SU-DHL-6 (cell line): ENCODE measurements at regions not wholly inside any gene's neighbourhood (a gene's known extent, or its start where the extent isn't known, plus 50 kb on each side); places are given as distances from the start of the nearest gene placed in this dataset.

Experiments used
- CTCF ChIP-seq: fragments of 200-600 bp; sonication (generic); IDR thresholded peaks from one replicate; pipeline ENCODE4 v1.5.1; 2017; ENCODE audit warnings: antibody characterized with exemption, mild to moderate bottlenecking, low read length, moderate library complexity; ENCODE audit not compliant: insufficient read depth, poor library complexity, severe bottlenecking
- EZH2phosphoT487 ChIP-seq: fragments of 200-600 bp; sonication (generic), shearing (Covaris generic); conservative IDR thresholded peaks from 2 replicates; pipeline ENCODE4 v1.6.1; 2018; ENCODE audit warnings: mild to moderate bottlenecking, antibody characterized with exemption, low read length, moderate library complexity, mixed read lengths

- TF ChIP-seq CTCF, result no peak
- no peak for TF ChIP-seq EZH2phosphoT487
These were observed 55.0 kb upstream of the TMEM33 start for GRCh38 chr4:41880022-41880837.
